Trophoblast cell (in vitro differentiated cells and primary cell): ENCODE measurements at regions not wholly inside any gene's neighbourhood (a gene's known extent, or its start where the extent isn't known, plus 50 kb on each side); places are given as distances from the start of the nearest gene placed in this dataset.

Experiments used
- DNase-seq, 2 donors: peaks; one replicate each; pipeline ENCODE4 v3.0.0-alpha.2; 2016
- H2AFZ ChIP-seq: 2 replicates; pipeline ENCODE4 v1.6.1; 2013; ENCODE audit warnings: low read length, moderate library complexity, mild to moderate bottlenecking; ENCODE audit not compliant: insufficient read depth, poor library complexity
- H2AK5ac ChIP-seq: 2 replicates; pipeline ENCODE4 v1.6.1; 2013; ENCODE audit warnings: mild to moderate bottlenecking, low read length
- H2BK120ac ChIP-seq: 2 replicates; pipeline ENCODE4 v1.6.1; 2013; ENCODE audit warnings: low read length, mild to moderate bottlenecking, moderate library complexity; ENCODE audit not compliant: insufficient read depth, poor library complexity
- H2BK12ac ChIP-seq: 2 replicates; pipeline ENCODE4 v1.6.1; 2013; ENCODE audit warnings: mild to moderate bottlenecking, low read length, moderate library complexity
- H2BK5ac ChIP-seq: 2 replicates; pipeline ENCODE4 v1.6.1; 2013; ENCODE audit warnings: low read length, low read depth, moderate library complexity, mild to moderate bottlenecking; ENCODE audit not compliant: poor library complexity
- H3K14ac ChIP-seq: 2 replicates; pipeline ENCODE4 v1.6.1; 2013; ENCODE audit warnings: mild to moderate bottlenecking, low read length
- H3K18ac ChIP-seq: 2 replicates; pipeline ENCODE4 v1.6.1; 2013; ENCODE audit warnings: mild to moderate bottlenecking, low read length
- H3K23ac ChIP-seq: 2 replicates; pipeline ENCODE4 v1.6.1; 2013; ENCODE audit warnings: low read length
- H3K27ac ChIP-seq: 2 replicates; pipeline ENCODE4 v1.5.1; 2013; ENCODE audit warnings: low read depth, mild to moderate bottlenecking, inconsistent platforms, low read length, moderate library complexity
- H3K27me3 ChIP-seq: 2 replicates; pipeline ENCODE4 v1.6.1; 2013; ENCODE audit warnings: inconsistent platforms, mild to moderate bottlenecking, low read length, moderate library complexity; ENCODE audit not compliant: insufficient read depth
- H3K36me3 ChIP-seq, 2 experiments: 1 replicate in 1 of 2; 2 replicates in 1 of 2; pipeline ENCODE4 v1.6.1; 2013; ENCODE audit warnings: low read length in 2 of 2, mild to moderate bottlenecking in 2 of 2, moderate library complexity in 1 of 2; ENCODE audit not compliant: insufficient read depth in 2 of 2, control insufficient read depth in 1 of 2
- H3K4ac ChIP-seq: 2 replicates; pipeline ENCODE4 v1.6.1; 2013; ENCODE audit warnings: low read depth, mild to moderate bottlenecking, low read length, moderate library complexity
- H3K4me1 ChIP-seq, 2 experiments: 1 replicate in 1 of 2; 2 replicates in 1 of 2; pipeline ENCODE4 v1.6.1; 2013; ENCODE audit warnings: low read length in 2 of 2, mild to moderate bottlenecking in 2 of 2, moderate library complexity in 1 of 2; ENCODE audit not compliant: insufficient read depth in 2 of 2, control insufficient read depth in 1 of 2
- H3K4me2 ChIP-seq: 2 replicates; pipeline ENCODE4 v1.6.1; 2013; ENCODE audit warnings: inconsistent platforms, mild to moderate bottlenecking, low read length, moderate library complexity
- H3K4me3 ChIP-seq: 2 replicates; pipeline ENCODE4 v1.5.1; 2013; ENCODE audit warnings: mild to moderate bottlenecking, low read depth, low read length, inconsistent platforms
- H3K79me1 ChIP-seq: one replicate; pipeline ENCODE4 v1.6.1; 2013; ENCODE audit warnings: low read length
- H3K79me2 ChIP-seq: 2 replicates; pipeline ENCODE4 v1.6.1; 2013; ENCODE audit warnings: low read length, mild to moderate bottlenecking; ENCODE audit not compliant: control insufficient read depth, insufficient read depth, poor library complexity
- H3K9ac ChIP-seq: 2 replicates; pipeline ENCODE4 v1.6.1; 2013; ENCODE audit warnings: mild to moderate bottlenecking, low read length
- H3K9me3 ChIP-seq: 2 replicates; pipeline ENCODE4 v1.6.1; 2013; ENCODE audit warnings: low read depth, mild to moderate bottlenecking, control low read depth, inconsistent platforms, low read length; ENCODE audit not compliant: insufficient read depth
- H4K12ac ChIP-seq: 2 replicates; pipeline ENCODE4 v1.6.1; 2013; ENCODE audit warnings: low read depth, mild to moderate bottlenecking, low read length, moderate library complexity
- H4K8ac ChIP-seq: 2 replicates; pipeline ENCODE4 v1.6.1; 2013; ENCODE audit warnings: low read depth, mild to moderate bottlenecking, low read length, moderate library complexity
- H4K91ac ChIP-seq: one replicate; pipeline ENCODE4 v1.6.1; 2013; ENCODE audit warnings: low read depth, mild to moderate bottlenecking, low read length, moderate library complexity
- whole genome bisulfite sequencing: extraction: QIAGEN DNeasy Blood & Tissue Kit; methylation state at CpG from one replicate; pipeline ENCODE4 v1.1.7; 2013; ENCODE audit warnings: missing lambda C conversion rate; ENCODE audit not compliant: insufficient read length, insufficient coverage; ENCODE audit errors: extremely low coverage; 5-methylcytosine and 5-hydroxymethylcytosine counted together

DNA sequence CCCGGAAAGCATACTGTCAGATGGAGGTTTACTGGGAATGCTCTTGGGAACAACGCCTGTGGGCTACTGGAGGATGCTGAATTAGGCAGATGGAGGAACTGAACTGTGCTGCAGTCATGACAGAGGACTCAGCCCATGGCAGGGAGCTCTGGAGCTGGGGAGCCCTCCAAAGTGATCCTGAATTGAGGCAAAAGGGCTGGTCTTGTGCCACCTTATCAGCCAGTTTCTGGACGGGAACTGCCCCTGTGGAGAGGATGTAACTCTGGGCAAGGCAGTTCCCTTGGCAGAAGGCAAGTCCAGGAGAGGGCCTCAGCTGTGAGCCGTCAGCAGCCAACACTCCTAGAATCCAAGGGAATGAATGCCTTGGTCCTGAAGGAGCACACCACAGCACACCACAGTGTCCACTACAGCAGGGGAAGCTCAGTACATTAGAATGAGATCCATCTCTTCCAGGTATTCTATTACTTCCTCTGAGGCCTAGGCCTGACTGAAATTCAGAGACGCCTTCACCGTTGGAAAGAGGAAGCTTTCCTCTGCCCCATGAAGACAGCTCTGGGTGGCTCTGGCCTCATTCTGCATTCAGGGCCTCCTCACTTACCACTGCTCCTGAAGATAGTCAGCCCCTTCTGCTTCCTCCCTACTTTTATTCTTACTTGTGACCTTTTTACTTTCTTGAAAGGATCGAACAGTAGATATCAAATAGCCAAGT lies 139.6 kb upstream of the GPR26 start:
- Histone ChIP-seq H3K79me1 (no peaks in the 10 kb centered on the region), H3K4me2 (no peak overlapping the region), H2AFZ (no peak overlapping the region), H3K23ac (no peak overlapping the region), H3K27ac (no peak overlapping the region), H4K91ac (no peak overlapping the region), H3K14ac (no peak overlapping the region), H3K36me3 (no peaks in the 10 kb centered on the region), H3K4ac (no peak overlapping the region), H2AK5ac (no peak overlapping the region), H3K9me3 (peaks cover 1% of the 10 kb centered on the region), H4K8ac (no peak overlapping the region), H3K18ac (no peak overlapping the region), H2BK120ac (no peak overlapping the region), H4K12ac (no peak overlapping the region), H3K27me3 (no peaks in the 10 kb centered on the region), H2BK12ac (no peak overlapping the region), H3K4me1 (peaks cover 0 to 3% of the 10 kb centered on the region in 2 experiments), H3K79me2 (no peaks in the 10 kb centered on the region), H3K4me3 (no peak overlapping the region), H3K9ac (no peak overlapping the region), H2BK5ac (no peak overlapping the region)
- DNase-seq: no peak
- WGBS: no CpG with 5 or more reads among the region's 7 CpGs

DNA sequence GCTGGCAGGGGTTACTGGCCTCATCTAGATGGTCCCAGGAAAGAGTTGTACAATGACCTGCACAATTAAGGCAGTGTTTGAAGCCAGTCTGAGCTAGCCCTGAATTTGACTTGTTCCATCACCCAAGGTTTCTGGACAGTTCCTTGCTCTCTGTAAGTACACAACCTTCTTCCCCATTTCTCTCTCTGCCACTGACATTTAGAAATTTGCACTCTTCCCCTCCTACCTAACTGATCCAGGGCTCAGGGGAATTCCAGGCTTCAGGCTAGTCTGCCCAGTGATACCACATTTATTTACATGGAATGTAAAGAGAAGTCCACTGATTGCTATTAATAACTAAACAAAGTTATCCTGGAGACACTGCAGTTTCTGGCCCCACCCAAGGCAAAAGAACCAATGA lies 139.0 kb upstream of the GPR26 start:
- H3K79me1 ChIP-seq: no peaks in the 10 kb centered on the region
- H3K4me2 ChIP-seq: no peak overlapping the region
- H3K4me3 ChIP-seq: no peak overlapping the region
- H3K9ac ChIP-seq: no peak overlapping the region
- H3K27ac ChIP-seq: no peak overlapping the region
- no peak overlapping the region for H2BK12ac ChIP-seq
- no peak overlapping the region for H2AFZ ChIP-seq
- no peak overlapping the region for H2BK120ac ChIP-seq
- no peak overlapping the region for H3K14ac ChIP-seq
- no peak overlapping the region for H3K4ac ChIP-seq
- H3K18ac ChIP-seq: no peak overlapping the region
- peaks cover 1% of the 10 kb centered on the region for H3K9me3 ChIP-seq
- no peak for DNase-seq
- H4K12ac ChIP-seq: no peak overlapping the region
- no peak overlapping the region for H4K8ac ChIP-seq
- no peak overlapping the region for H2AK5ac ChIP-seq
- no peak overlapping the region for H4K91ac ChIP-seq
- H2BK5ac ChIP-seq: no peak overlapping the region
- no peaks in the 10 kb centered on the region for H3K36me3 ChIP-seq
- H3K23ac ChIP-seq: no peak overlapping the region
- peaks cover 0 to 3% of the 10 kb centered on the region in 2 experiments for H3K4me1 ChIP-seq
- no peaks in the 10 kb centered on the region for H3K27me3 ChIP-seq
- no peaks in the 10 kb centered on the region for H3K79me2 ChIP-seq

DNA sequence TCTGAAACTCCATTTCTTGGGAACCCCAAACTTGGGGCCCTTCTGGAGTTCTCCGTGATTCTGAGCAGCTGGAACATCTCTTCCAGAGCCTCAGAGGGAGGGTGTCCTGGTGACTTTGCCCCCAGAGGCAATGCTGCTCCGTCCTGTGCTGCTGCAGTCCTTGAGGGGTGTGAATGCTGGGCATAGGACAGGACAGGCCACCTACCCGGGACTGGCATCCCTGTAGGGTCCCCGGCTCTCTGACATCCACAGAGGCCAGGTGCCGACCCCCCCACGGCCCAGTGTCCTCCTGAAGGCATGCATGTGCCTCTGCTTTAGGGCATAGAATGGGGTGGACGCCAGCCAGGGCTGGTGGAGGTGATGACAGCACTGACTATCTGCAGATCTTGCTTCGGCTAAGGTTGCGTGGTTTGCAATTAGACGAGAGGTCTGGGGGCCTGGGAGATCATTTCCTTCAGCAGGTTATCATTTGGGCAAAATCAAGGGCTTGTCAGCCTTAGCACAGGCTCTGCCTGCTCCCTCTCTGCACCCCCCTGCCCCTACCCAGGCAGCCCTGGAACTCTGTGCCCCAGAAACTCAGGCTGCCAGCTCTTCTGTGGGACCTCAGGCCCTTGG lies 136.9 kb upstream of the GPR26 start:
- Histone ChIP-seq H3K9me3 (no peaks in the 10 kb centered on the region), H2BK5ac (no peak overlapping the region), H3K27ac (no peak overlapping the region), H3K27me3 (no peaks in the 10 kb centered on the region), H4K91ac (no peak overlapping the region), H3K4ac (no peak overlapping the region), H3K4me2 (no peak overlapping the region), H2BK120ac (no peak overlapping the region), H4K12ac (no peak overlapping the region), H3K79me2 (no peaks in the 10 kb centered on the region), H3K18ac (no peak overlapping the region), H3K14ac (no peak overlapping the region), H2BK12ac (no peak overlapping the region), H3K23ac (no peak overlapping the region), H3K36me3 (no peaks in the 10 kb centered on the region), H3K4me3 (no peak overlapping the region), H4K8ac (no peak overlapping the region), H2AK5ac (no peak overlapping the region), H2AFZ (no peak overlapping the region), H3K9ac (no peak overlapping the region), H3K79me1 (no peaks in the 10 kb centered on the region), H3K4me1 (peaks cover 0 to 3% of the 10 kb centered on the region in 2 experiments)
- WGBS: no CpG with 5 or more reads among the region's 10 CpGs
- no peak for DNase-seq

DNA sequence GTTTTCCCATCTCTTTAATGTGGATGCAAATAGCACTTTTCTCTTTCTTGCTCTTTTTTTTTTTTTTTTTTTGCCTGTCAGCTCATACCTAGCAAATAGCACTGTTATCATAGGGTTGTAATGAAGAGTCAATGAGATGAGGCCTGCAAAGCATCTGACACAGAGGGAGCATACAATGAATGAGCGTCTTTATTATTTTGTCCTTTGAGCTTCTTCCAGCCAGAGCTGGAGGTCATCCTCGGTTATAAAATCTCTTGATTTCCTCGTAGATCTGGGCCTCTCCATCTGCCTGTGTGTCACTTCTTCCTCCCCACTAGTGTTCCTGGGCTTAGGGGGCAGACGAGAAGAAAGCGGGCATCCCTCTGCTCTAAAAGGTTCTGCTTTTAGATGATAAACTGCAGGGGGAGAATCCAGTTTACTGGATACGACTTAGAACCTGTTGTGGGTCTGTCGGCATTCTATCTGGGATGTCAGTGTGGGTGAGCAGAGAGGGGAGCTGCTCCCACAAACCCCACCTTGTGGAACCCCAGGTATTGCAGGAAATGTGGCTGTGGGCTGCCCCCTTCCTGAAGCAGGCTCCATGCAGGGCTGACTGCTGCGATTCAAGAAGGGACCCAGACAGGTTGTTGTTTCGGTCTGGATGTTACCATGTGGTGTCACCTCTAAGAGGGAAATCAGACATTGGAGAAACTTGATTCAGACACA lies 135.8 kb upstream of the GPR26 start:
- no peak overlapping the region for H3K23ac ChIP-seq
- WGBS: no CpG with 5 or more reads among the region's 9 CpGs
- H3K4me1 ChIP-seq: peaks cover 0 to 3% of the 10 kb centered on the region in 2 experiments
- no peaks in the 10 kb centered on the region for H3K9me3 ChIP-seq
- no peak overlapping the region for H3K4me3 ChIP-seq
- no peak overlapping the region for H3K9ac ChIP-seq
- no peak for DNase-seq
- no peak overlapping the region for H3K14ac ChIP-seq
- no peak overlapping the region for H4K12ac ChIP-seq
- H2BK120ac ChIP-seq: no peak overlapping the region
- H3K27me3 ChIP-seq: no peaks in the 10 kb centered on the region
- H3K36me3 ChIP-seq: no peaks in the 10 kb centered on the region
- no peak overlapping the region for H2BK12ac ChIP-seq
- H4K8ac ChIP-seq: no peak overlapping the region
- no peaks in the 10 kb centered on the region for H3K79me2 ChIP-seq
- no peak overlapping the region for H2AK5ac ChIP-seq
- H3K27ac ChIP-seq: no peak overlapping the region
- no peak overlapping the region for H3K4me2 ChIP-seq
- H4K91ac ChIP-seq: no peak overlapping the region
- no peak overlapping the region for H3K4ac ChIP-seq
- no peak overlapping the region for H2AFZ ChIP-seq
- no peaks in the 10 kb centered on the region for H3K79me1 ChIP-seq
- no peak overlapping the region for H2BK5ac ChIP-seq
- H3K18ac ChIP-seq: no peak overlapping the region
